Stimulated activated CD4-positive, alpha-beta T cell treated with anti-CD3 and anti-CD28 coated beads, Interleukin-1b, Interleukin-23, amount 100 ng/mL, for 4 hours (primary cell): ENCODE measurements at regions not wholly inside any gene's neighbourhood (a gene's known extent, or its start where the extent isn't known, plus 50 kb on each side); places are given as distances from the start of the nearest gene placed in this dataset.

Source experiments
- DNase-seq, 2 donors: peaks; one replicate each; pipeline ENCODE4 v3.0.0-alpha.2; 2020; ENCODE audit warnings: low read depth in 2 of 2

DNA sequence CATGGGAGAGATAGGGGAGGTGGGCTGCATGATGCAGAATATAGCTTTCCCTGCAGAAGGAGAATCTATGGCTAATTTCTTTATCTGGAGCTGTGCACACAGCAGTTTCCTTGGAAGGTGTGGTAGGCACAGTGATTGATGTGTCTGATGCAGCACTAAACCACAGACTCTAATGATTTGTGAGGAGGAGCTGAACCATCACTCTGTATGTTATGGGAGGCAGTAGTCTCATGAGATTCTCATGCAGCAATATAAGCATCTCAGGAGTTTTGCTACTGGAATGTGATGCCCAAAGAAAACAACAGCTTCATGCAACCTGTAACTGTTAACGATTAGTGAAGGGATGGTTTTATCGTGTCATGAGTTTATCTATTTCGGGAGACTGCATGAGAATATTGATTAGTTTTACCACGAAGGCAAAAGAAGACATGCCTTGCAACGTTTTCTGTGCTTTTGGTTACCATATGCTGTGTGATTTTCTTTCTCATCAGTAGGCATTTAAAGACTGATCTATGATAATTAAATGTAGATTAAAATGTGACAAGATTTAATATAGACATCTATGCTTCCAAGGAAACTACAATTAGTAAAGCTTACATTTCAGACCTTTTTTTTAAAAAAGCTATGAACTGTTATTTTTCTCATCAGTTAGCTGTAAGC, 286.8 kb downstream of the ARL6IP6 start:
- DNase-seq = no peak

DNA sequence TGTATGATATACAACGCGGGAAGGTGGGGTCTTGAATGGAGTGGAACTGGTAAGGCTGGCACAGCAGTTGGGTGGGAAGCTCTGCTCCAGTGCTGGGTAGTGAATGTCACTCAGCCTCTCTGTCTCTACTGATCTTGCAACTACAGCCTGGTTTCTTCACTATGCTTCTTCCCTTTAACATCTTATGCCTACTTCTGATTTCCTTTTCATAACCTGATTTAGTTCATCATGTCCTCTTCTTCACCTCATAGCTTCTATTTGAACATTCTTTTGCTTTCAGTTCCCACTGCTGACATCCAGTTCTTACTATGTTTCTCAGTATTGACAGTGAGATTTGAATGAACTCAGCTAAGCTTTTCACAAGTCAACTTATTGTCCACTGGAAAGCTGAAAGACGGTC, 286.2 kb downstream of the ARL6IP6 start:
- DNase-seq = no peak

DNA sequence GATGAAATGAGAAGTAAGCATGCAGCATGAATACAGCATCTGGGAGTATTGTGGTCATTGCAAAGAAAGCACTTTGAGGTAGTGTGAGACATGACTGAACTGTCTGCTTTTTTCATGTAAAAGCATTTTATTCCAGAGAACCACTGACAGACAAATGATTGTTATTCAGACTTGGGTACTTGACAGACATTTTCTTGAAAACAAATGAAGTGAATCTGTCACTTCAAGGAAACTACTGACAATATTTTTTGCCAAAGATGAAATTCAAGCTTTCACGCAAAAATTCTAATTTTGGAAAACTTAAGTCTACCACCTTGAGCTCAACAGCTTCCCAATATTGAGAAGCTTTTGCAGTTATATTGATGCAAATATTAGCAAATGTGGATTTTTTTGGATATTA, 255.7 kb downstream of the ARL6IP6 start:
- no peak for DNase-seq

DNA sequence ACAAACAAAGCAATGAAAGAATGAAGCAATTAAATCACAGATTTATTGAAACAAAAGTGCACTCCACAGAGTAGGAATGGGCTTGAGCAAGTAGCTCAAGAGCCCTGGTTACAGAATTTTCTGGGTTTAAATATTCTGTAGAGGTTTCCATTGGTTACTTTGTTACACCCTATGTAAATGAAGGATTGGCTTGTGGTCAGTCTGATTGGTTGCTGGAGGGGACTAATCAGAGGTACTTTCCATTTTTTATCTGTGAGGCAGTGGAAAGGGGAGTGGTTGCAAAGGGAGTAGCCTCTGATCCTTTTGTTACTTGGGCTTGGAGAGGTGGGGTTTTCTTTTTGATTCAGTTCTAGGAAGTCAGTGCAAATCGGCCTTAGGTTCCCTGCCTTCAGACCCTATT, 253.3 kb downstream of the ARL6IP6 start:
- no peak for DNase-seq

DNA sequence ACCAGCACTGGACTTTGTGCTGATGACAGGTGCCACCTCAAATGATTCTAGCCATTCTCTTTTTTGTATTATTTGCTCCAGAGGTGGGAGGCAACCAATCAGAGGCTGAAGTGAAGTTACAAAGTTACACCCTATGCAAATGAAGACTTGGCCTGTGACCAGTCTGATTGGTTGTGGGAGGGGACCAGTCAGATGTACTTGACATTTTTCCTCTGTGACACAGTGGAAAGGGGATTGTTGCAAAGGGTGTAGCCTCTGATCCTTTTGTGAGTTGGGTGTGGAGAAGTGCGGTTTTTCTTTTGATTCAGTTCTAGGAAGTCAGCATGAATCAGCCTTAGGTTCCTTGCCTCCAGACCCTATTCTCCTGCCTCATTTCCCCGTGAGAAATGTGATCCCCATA, 244.0 kb downstream of the ARL6IP6 start:
- DNase-seq = no peak

DNA sequence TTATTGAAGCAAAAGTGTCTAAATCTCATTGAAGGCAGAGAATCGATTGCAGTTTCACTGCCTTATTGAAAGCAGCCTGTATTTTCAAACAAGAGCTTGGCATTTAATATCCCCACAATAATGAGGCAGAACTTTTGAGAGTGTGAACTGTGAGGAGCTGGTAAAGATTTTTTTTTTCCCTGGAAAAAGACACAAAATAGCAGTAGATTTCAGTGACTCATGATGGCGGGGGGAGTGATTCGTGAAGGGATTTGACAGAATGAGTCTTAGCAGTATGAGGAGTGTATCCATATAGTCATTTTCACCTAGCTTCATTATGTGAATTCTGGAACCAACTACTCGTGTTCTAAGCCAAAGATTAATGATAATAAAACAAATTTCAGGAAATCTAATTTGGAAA, 242.9 kb downstream of the ARL6IP6 start:
- DNase-seq = no peak

DNA sequence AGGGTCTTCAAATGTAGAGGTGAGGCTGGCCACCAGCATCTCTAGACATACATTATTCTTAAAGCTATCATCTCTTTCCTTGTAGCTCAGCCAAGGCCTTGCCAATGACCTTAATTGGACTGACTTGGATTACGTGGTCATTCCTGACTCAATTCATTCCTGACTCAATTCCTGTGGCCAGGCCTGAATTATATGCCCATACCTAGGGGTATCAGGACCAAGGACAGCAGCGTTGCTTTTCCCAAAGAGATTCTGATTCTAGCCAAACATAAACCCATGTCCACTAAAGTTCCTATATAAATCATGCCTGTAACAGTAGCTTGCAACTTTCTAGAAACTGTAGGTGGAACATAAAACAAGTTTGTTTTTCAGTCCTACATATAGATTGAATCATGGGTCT, 231.7 kb downstream of the ARL6IP6 start:
- DNase-seq = no peak

DNA sequence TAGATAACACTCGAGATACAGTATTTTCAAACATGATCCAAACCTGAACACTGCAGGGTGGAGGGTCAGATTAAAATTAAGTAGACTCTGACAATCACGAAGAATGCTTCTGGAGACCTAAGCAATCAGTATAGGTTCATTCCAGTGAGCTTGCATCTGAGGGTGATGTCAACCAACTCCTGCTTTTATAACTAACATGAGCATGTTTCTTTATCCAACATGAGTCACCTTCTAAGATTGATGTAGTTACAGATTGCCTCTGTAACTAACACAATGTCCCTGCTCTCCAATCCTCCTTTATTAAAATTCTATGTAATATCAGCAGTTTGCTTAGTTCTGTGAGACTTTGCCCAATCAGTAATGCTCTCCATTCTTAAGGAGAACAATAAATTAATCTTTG, 225.7 kb downstream of the ARL6IP6 start:
- no peak for DNase-seq

DNA sequence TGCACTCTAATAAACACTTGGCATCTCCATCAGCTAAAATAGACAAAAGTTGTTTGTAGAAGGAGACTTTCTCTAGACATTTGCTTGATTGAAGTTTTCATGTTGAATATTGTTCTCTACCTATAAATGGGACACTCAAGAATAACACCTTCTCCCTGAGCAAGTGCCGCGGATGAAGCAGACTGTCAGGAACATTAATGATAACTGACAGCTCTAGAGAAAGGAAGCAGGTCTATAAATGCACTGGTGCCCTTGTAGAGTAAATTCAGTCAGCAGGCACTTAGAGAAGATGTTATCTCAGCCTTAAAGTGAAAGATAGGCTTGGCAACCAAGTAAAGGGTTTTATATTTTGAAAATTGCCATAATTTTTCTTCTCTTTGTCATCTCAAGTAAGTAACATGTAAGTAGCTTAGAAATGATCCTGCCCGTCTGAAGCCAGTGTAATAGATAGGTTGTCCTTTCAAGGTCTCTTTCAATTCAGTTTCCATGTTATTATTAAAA, 224.6 kb downstream of the ARL6IP6 start:
- DNase-seq = no peak

DNA sequence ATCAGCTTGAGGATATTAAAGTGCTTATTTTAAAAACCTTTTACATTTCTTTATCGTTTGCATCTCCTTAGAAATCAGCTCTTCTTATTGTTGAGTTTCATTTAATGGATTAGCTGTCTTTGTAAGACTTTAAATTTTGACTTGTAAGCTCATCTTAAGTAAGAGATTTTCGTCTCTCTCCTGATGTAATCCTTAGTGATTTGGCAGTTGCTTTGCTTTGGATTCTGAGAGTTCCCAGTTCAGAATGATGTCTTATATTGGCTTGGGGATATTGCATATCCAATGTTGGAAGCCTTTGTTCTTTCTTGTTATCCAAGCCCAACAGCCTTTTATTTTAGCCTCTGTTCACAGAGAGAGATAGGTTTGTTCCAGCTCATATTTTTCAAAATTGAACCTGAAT, 212.1 kb downstream of the ARL6IP6 start:
- no peak for DNase-seq

DNA sequence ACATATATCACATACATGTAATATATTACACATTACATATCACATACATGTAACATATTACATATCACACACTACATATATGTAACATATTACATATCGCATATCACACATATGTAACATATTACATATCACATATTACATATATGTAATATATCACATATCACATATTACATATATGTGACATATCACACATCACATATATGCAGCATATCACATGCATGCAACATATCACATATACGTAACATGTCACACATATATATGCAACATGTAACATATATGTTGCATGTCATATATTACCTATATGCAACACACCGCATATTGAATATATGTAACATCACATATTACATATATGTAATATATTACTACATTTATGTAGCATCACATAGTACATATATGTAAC, 211.2 kb downstream of the ARL6IP6 start:
- DNase-seq = no peak

DNA sequence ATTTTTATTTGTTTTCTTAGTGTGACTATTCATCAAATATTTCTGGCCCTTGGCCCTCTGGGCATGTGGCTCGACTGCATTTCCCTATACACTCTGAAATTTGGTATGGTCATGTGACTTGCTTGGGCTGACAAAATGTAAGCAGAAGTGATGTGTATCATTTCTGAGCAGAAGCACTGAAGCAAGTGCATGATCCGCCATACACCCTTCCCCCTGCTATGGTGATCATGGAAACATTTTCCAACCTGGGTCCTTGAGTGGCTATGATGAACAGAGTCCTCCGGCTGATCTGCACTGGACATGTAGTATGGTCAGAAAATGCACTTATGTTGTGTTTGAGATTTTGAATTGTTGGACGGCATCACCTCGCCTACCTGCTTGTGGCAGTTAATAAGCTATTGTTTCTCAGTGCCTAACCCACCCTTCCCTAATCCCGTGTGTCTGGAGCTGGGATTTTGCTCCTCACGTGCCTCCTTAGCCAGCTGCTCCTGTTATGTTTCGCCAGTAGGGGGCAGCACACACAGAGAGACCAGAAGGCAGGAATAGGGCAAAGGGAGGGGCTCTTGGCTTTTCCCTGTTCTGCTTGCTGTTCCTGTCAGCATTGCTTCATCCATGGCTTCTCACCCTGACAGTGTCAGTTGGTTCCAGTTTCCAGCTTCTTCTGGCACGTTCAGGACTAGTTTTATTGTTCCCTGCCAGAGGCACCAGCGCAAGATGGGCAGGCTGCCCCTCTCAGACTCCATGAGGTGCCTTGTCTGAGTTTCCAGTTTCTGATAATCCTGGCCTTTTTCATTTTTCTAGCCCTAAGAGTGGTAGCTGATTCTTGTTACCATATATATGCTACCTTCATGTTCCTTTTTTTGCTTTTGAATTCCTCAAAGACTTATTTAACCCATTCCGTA, 207.4 kb downstream of the ARL6IP6 start:
- DNase-seq = peak in 1 of 2 donors; percentile 7

DNA sequence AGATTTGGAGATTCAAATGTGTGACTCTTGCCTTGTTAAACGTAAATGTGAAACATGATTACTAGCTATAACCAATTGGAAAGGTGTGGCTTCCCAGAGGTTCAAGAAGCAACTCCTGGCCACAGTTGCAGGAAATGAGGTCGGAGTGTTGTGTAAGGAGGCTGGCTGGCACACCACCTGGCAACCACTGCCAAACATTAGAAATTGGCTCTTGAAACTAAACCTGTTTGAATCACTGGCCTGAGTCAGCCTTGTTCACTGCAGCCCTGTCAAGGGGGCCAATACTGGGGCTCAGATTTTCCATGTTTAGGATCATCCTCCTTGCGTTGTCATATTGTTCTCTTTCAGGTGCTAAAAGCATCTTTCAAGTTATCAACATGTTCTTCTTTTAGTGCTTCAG, 206.3 kb downstream of the ARL6IP6 start:
- no peak for DNase-seq

DNA sequence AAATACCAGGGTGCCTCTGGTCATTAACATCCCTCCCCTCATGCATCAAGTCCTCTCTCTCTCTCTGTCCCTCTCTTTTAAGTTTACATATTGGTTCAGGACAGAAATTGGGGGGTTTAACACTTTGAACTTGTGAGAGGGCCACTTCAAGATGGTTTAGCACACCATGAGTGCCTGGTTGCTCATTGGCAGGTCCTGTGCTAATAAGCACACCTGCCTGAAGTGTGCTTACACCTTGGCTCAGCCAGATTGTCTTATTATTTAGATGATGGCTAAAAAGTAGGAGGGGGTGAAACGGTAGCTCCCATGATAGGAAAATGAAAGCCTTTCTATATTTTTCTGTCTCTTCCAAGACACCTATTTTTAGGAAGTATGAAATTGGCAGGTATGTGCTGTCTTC, 205.8 kb downstream of the ARL6IP6 start:
- no peak for DNase-seq

DNA sequence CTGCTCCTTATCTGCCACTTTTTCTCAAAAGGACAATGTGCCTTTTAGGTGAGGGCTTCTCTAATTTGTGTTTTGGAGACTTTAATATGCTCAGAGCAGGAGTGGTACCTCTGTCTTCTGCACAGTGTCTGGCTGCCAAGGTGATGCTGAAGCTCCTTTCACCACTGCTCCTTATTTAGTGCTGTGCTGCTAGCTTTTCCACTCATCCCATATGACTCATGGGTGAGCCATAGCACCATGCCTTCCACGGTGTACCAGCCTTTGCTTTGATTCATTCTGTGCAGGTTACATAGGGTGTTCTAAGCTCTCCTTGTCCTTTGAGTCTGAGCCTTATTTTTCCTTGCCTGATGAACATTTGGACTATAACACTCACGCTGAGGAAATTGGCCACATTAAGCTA, 202.4 kb downstream of the ARL6IP6 start:
- DNase-seq = no peak

DNA sequence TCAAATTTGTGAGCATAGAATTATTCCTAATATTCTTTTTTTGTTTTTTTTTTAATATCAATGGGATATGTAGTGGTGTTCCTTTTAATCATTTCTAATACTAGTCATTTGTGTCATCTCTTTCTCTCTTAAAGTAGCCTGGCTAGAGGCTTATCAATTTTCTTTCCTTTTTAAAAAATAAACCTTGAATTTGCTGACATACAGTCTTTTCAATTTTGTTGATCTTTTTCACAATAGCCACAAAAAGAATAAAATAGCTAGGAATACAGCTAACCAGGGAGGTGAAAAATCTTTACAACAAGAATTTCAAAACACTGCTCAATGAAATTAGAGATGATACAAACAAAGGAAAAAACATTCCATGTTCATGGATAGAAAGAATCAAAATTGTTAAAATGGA, 192.6 kb downstream of the ARL6IP6 start:
- DNase-seq = no peak

DNA sequence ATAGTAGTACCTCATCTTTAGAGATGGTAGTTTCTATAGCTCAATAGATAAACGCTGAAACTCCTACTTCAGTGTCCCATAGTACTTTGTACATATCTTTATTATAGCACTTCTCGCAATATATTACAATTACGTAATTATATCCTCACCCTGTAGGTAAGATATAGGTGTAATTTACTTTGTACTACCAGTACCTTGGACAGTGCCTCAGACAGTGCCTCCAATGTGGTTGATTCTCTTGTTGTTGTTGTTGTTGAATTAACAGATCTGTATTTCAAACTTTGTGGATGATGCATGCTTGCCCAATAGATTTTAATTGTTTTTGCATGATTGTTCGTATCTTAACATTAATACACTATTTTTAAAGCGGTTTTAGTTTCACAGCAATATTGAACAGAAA, 188.6 kb downstream of the ARL6IP6 start:
- no peak for DNase-seq

DNA sequence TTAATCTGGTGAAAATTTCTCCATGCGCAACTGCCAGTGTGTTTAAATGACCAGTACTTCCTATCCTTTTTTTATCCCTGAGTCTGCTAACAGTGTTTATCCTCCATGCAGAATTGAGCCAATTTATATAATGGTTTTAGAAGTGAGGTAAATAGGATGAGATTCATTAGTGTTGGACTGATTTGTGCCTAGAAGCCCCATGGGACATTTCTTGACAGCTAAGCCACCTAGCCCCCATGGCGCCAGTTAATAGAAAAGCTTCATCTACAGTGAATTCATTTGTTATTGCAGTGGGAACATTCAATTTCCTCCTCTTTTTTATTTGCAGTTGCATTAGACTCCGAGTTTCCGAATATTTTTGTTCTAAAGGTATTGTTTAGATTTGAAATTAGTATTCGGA, 175.6 kb downstream of the ARL6IP6 start:
- DNase-seq = no peak

DNA sequence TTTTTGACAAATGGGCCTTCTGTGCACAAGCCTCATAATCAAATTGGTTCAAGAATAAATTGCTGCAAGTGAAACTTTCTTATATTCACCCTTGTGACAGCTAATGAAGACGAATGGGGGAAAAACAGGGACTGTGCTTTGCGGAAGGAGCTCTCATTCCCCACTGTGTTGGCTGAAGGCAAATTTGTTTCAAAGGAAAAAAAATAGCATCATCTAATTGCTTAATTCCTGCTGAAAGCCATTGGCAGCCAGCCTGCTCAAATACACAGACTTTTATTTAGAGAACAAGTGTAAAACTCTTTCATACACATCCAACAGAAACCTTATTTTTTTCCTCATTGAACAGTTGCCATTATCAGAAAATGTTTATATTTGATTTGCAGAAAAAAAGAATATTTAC, 172.3 kb downstream of the ARL6IP6 start:
- no peak for DNase-seq

DNA sequence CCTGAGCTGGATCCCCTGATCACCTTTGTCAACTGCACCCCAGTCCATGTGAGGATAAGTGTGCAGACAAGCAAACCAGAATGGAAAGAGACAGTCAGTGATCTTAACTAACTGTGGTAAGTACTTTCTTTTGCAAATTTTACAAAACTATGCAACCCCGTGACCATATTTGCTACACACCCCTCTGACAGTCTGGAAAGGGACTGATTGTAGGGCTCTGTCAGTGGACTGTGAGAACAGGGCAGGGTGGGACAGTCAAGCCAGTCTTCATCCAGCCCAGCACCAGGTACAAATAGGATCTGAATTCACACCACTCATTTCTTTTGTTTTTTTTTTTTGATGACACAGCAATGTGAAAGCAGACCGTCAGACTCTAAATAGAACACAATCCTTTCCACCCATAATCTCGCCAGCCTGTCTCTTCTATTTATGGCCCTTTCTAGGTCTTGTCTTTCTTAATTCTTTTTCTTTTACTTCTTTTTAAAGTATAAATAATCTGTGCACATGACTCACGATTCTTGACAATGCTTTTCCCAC, 165.6 kb downstream of the ARL6IP6 start:
- DNase-seq = no peak

DNA sequence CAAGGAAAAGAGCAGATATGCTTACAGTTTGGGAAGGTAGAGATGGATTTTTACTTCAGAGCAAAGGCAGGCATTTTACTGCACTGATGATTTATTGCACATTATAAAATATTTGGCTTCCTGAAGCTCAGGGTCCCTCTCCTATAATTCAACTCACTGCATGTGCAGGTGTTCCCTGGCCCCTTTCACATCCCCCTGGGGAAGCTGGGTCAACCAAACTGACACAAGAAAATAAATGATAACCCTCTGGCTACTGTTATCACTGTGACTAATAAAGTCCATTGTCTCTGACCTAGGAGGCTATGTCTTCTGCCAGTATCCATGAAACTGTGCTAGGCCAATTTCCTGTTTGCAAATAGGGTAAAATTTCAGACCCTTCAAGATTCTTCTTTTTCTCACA, 163.1 kb downstream of the ARL6IP6 start:
- no peak for DNase-seq

DNA sequence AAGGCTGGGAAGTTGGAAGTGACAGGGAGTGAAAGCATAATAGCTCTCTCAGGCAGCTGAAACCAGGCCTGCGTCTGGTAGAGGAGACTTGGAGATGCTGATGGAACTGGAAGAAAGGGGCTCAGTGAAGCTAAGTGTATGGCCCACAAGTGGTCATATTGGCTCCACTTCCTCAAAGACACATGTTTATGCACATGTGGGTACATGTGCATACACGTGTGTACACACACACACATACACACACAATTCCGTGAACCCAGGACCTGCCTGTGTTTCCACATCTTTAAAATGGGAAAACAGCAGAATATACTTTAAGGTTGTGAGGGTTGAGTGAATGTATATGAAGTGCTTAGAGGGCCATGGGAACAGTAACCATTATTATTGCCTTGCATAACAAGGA, 160.9 kb downstream of the ARL6IP6 start:
- no peak for DNase-seq
